NCI-H446 treated with DMSO at 0.1 percent for 48 hours (cell line): ENCODE measurements at regions not wholly inside any gene's neighbourhood (a gene's known extent, or its start where the extent isn't known, plus 50 kb on each side); places are given as distances from the start of the nearest gene placed in this dataset.
A peak's percentile ranks its signal among the peaks of the same experiment; 100 is the strongest.
"Not testable (repeated sequence)": the region's sequence is repeated elsewhere in the genome, so short reads cannot be mapped to it uniquely, and the experiment has no call there.

Source experiments
- DNase-seq: peaks from one replicate; lab custom pipeline; 2025; lab: John Stamatoyannopoulos, UW

DNA sequence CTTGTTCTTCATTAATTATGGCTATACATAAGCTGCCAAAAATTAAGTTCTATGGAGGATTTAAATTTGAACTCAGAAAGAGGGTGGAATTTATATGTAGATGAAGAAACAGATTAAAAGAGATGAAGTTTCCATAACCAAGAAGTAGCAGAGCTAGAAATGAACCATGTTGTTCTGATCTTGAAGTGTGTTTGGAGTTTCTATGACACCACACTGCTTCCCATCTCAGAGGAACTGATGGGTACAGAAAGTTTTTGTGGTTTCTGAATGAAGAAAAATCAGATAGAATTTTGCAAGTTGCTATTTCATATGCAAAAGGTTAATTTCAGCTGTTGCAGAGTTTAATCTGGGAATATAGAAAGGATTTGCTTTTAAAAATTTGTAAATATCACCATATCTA is 710.3 kb downstream of the PDCD6IP start:
- no peak for DNase-seq

- no peak for DNase-seq
Measured at GRCh38 chr3:34511891-34512290, 713.5 kb downstream of the PDCD6IP start.

DNA sequence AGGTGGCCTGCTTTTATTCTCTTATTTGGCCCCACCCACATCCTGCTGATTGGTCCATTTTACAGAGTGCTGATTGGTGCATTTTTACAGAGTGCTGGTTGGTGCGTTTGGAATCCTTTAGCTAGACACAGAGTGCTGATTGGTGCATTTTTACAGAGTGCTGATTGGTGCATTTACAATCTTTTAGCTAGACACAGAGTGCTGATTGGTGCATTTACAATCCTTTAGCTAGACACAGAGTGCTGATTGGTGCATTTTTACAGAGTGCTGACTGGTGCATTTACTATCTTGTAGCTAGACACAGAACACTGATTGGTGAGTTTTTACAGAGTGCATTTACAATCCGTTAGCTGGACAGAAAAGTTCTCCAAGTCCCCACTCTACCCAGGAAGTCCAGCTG is 720.6 kb downstream of the PDCD6IP start:
- DNase-seq, result not testable (repeated sequence)

- DNase-seq, result no peak
Measured at GRCh38 chr3:34531156-34531555, 732.7 kb downstream of the PDCD6IP start.

DNA sequence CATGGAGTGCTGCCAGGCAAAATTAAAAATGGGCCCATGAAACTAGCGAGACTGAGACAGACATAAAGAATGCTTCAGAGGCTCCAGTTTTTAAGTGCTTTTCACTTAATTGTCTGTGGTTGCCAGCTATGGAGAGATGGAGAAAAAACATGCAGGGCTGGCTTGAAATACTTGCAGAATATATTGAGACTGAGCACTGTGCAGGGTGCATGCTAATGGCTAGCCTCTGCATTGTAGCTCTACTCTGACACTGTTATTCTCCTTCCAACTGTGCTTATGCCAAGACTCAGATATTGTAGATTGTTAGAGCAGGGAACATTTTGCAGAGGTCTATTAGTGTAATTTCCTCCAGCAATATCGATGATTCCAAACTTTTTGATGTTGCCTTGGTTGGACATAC is 735.0 kb downstream of the PDCD6IP start:
- peak; percentile 60 for DNase-seq

DNA sequence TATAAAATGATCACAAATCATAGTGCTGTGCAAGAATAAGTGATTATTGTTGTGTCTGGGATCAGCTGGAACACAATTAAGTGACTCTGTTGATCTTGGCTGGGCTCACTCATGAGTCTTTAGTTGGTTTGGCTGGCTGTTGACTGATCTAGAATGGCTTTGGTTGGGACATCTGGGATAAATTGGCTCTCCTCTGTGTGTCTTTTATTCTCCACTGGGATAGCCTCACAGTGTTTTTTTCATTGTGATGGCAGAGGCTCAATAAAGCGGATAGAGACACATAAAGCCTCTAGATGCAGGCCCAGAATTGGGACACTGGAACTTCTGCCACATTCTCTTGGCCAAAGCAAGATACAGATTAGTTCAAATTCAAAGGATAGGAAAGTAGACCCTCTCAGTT is 735.6 kb downstream of the PDCD6IP start:
- DNase-seq, result peak; percentile 79

- DNase-seq, result no peak
Measured at GRCh38 chr3:34544136-34544535, 745.7 kb downstream of the PDCD6IP start.

DNA sequence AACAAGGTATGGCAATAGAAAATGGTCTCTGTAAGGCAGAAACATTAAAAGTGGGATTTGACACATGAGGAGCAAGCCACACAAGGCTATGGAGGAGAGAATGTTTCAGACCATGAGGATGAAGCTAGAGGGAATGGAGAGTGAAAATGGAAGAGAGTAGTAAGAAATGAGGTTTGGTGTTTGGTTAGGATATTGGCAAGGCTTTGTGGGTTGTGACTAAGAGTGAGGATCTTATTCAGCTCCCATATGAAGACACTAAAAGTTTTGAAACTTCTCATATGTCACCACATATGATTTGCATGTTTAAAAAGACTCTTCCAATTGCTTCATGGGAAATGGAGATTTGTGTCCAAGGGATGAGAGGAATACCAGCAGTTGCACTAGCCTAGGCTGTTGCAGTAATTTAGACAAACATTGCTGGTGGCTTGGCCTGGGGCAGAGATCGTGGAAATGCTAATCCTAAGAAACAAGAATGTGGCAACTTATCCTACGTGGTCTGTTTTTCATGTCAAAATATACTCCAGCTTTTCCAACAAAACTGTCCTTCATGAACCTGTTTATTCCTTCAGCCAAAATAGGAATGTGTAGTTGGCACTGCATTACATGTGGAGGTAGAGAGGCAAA is 749.0 kb downstream of the PDCD6IP start:
- no peak for DNase-seq

DNA sequence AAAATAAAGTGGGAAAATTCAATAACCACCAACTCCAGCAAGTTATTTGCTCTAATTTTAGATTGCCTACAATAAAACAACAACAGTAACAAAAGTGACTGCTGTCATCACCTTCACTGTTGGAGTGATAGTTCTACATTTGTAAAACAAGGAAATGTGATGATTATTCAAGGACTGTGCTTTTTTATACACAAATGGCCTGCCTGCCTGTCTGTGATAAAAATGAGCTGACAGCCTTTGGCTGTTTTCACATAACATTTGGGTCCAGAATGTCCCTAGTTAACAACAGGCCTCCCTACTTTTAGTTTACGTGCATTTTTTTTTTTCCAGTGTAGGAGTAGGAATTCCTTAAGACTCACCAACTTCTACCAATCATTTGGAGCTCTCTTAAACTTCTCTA is 768.8 kb downstream of the PDCD6IP start:
- DNase-seq, result no peak

GRCh38 chr3:34568766-34569165 is 770.3 kb downstream of the PDCD6IP start:
- no peak for DNase-seq

DNA sequence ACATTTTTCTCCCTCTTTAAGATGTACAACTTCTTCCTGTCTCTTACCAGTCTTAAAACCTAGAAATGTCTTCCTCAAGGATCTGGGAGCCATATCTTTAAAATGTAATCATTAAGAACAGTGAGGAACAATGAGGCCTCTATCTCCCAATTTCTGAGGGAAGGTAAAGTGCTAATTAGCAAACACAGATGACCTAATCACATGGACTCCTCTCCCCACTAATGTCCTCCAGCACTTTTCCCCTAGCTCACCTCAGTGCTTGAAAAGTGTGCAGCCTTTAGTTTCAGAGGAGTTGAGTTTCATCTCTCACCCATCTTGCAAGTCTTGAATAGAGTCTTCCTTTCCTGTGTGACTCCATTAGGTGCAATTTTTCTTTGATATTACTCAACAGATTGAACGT is 771.0 kb downstream of the PDCD6IP start:
- DNase-seq, result no peak

GRCh38 chr3:34570916-34571705 is 772.7 kb downstream of the PDCD6IP start:
- no peak for DNase-seq

DNA sequence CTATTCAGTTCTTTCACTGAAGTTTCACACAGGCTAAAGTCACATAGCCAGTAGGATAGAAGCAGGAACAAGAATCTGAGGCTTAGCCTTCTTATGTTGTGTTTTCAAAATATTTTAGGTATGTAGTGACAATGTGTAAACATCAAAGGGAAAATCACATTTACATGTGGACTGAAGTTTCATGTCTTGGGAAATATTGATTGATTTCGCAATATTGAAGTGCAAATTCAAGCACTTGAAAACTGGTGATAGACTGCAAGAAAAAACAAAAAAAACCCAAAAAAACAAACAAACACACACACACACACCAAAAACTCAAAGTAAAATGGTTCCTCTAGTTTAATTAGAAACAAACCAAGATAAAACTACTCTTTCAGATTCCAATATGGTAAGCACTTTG is 773.3 kb downstream of the PDCD6IP start:
- no peak for DNase-seq

DNA sequence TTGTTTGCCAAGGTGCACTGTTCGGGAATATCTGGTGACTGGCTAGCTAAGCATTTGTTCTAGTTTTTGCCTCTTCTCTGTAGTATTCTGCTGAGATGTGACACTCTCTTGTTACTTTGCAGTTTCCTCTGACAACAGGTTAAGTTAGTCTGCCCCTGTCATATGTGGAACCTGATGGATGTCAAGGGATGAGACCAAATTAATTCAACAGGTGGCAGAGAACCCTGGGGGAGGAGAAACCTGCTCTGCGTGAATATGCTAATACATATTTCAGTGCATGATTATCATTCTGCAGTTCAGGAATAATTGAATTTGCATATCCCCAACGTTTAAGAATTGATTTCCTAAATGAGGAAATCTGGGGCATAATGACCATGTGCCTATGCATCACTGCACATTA is 777.3 kb downstream of the PDCD6IP start:
- no peak for DNase-seq

DNA sequence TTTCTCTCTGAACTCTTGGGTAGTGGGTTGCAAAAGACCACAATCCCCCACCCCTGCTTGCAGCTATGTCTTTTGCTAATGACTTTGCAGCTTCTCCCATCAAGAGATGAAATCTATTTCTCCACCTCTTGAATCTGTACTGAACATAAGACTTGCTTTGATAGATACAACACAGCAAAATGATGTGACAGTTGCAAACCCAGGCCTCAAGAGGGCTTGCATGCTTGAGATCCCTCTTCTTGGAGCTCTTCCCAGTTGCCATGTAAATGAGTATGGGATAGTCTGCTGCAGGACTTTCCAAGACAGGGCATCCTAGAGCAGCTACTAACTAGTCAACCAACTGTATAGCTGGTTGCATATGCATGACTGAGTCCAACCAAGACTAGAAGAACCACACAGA is 783.6 kb downstream of the PDCD6IP start:
- DNase-seq, result peak; percentile 74

DNA sequence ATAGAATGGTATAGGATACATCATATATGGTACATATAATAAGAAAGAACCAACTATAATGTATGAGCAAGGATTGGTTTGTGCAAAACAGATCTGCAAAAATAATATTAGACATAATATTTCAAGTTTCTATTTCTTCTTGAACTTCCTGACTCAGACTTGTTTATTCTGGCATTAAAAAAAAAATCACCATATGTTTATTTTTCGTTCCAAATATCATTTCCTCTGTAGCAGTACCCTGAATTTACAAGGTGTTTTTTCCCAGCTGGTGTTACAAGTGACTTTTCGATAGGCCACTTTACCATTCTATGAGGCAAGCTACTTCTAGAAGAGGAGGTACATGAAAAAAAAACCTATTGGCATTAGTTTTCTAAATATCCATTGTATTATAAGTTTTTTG is 785.0 kb downstream of the PDCD6IP start:
- peak; percentile 41 for DNase-seq

- DNase-seq, result peak; percentile 65
Measured at GRCh38 chr3:34584971-34585370, 786.5 kb downstream of the PDCD6IP start.

DNA sequence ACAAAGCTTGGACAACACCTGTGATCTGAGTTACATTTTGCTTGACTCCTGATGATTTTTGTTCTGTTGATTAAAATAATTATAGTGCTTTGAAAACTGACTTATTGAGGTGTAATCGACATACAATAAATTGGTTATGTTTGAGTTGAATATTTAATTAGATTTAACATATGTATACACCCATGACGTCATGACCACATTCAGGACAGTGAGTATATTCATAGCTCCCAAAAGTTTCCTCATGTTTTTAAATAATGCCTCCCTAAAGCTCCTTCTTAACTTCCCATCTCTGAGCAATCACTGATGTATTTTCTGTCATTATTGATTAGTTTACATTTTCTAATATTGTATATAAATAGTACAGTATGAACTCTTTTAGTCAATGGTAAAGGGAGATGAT is 801.2 kb downstream of the PDCD6IP start:
- no peak for DNase-seq

GRCh38 chr3:34619990-34620389 is 821.6 kb downstream of the PDCD6IP start:
- no peak for DNase-seq

DNA sequence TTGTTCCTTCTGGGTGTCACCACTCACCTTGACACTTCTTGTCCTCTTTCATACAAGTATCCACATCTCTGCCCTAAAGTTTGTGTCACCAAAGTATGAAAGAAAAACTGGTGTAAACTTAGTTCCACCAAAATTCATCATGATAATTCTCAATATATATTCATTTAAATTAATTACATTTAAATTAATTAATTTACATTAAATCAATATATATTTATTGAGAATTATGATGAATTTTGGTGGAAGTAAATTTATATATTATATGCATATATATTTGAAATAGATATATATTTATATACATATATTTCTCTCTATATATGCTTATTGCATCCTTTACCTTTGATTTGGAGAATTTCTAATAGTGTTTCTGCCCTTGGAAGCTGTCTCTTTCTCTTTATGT is 828.3 kb downstream of the PDCD6IP start:
- DNase-seq, result no peak

- DNase-seq, result no peak
Measured at GRCh38 chr3:34634939-34635338, 836.5 kb downstream of the PDCD6IP start.

DNA sequence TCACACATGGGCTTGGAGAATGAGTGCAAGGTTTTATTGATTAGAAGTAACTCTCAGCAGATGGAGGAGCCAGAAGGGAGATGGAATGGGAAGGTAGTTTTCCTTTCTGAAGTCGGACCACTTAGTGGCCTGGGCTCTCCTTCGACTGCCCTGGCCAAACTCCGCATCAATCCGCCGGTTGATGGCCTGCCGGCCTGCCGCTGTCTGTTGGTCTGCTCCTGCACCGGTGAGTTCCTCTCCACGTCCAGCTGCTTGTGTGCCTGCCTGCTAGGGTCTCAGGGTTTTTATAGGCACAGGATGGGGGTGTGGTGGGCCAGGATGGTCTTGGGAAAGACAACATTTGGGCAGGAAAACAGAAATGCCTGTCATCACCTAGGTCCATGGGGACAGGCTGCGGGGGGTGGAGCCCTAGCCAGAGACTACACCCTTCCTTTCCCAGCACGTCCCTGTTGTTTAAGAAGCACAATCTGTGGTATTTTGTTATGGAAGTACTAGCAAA is 837.0 kb downstream of the PDCD6IP start:
- no peak for DNase-seq

GRCh38 chr3:34646911-34647460 is 848.6 kb downstream of the PDCD6IP start:
- peak; percentile 5 for DNase-seq
